Activated CD4-positive, alpha-beta T cell treated with anti-CD3 and anti-CD28 coated beads, Interleukin-2, Interleukin-4, amounts not matched to agents 100 ng/mL and 50 ng/mL, durations not matched to agents 16 hours and 8 hours (primary cell): ENCODE measurements at regions not wholly inside any gene's neighbourhood (a gene's known extent, or its start where the extent isn't known, plus 50 kb on each side); places are given as distances from the start of the nearest gene placed in this dataset.
"Not testable (repeated sequence)": the region's sequence is repeated elsewhere in the genome, so short reads cannot be mapped to it uniquely, and the experiment has no call there.

ENCODE experiments used
- DNase-seq: peaks from one replicate; pipeline ENCODE4 v3.0.0-alpha.2; 2020; ENCODE audit warnings: low spot score

DNA sequence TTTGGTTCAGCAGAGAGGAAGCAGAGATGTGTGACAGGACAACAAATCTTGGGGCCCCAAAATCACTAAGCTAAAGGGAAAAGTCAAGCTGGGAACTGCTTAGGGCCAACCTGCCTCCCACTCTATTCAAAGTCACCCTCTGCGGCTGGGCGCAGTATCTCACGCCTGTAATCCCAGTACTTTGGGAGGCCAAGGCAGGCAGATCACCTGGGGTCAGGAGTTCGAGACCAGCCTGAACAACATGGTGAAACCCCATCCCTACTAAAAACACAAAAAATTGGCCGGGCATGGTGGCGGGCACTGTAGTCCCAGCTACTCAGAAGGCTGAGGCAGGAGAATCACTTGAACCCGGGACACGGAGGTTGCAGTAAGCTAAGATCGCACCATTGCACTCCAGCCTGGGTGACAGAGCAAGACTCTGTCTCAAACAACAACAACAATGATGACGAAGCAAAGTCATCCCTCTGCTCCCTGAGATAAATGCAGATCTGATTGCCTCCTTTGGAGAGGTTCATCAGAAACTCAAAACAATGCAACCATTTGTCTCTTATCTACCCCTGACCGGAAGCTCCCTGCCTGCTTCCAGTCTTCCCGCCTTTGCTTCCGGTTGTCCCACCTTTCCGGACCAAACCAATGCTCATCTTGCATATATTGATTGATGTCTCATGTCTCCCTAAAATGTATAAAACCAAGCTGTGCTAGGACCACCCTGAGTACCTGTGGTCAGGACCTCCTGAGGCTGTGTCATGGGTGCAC lies 136.4 kb upstream of the AFDN start:
- DNase-seq = not testable (repeated sequence)

DNA sequence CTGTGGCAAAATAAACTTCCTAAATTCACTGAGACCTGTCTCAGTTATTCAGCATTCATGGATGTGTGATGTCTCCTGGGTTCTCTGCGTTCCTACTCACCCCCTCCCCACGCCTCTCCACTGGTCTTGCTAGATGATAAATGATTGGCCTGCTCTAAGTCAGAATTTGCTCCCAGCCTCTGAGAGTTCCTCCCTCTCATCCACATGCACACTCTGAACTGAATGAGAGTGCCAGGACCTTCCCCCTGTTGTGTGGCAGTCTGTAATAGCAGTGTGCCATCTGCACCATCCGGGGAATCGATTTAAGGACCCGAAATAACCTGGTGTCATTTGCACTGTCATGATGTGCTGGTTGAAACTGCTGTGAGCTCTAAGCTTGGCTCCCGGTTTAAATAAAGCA lies 135.8 kb upstream of the AFDN start:
- DNase-seq = no peak

DNA sequence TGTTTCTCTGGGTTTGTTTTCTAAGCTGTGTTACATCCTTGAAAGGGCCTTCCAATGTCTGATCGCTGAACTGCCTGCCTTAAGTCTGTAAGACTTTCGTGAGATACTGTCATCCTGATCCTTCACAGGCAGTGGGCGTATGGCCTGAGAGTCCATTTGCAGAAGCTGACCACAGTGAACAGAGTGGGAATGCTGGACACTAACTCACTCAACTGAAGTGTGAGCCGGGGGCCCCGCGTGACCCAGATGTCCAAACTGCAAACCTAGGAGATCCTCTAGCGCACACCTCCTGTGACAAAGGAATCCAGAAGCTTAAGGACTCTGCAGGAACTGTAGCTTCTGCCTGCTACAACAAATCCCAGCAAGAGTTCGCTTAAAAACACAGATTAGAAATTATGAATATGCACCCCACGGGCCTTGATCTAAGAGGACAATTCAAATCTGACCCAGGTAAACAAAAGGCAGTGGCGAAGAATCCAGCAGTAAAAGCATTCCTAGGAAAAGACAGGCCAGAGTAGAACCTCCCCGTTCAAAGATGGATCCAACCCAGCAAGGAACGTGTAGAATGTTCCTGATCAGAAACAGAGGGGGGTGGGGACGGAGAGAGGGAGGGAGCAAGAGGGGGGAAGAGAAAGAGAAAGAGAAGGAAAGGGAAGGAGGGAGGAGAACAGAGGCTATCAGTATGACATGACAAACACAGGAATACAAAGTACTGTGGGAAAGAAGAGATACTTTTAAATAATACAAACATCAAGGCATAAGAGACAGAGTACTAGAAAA lies 135.0 kb upstream of the AFDN start:
- DNase-seq = no peak

DNA sequence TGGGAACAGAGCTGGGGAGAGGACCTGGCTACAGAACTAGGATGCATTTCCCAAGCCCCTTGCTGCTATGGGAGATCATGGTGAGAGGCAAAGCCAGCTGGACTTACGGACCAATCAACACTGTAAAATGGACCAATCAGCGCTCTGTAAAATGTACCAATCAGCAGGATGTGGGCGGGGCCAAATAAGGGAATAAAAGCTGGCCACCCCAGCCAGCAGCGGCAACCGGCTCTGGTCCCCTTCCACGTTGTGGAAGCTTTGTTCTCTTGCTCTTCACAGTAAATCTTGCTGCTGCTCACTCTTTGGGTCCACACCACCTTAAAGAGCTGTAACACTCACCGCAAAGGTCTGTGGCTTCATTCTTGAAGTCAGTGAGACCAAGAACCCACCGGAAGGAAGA lies 133.2 kb upstream of the AFDN start:
- DNase-seq = not testable (repeated sequence)

DNA sequence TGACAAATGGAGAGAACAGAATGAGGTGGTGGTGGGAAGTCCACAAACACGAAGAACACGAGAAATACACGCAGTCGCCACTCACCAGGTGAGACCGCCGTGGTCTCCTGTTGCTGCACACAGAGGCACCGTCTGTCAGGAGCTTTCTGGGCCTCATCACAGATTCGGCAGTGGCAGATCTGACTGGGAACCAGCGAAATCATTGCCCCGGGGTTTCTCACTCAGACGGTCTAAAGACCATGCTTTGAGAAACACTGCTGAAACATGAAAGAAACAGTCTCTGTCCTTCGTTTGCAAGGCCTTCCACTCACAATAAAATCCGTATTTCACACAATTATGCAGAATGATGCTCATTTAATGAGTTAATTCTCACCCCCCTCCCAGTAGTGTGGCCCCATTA lies 130.9 kb upstream of the AFDN start:
- DNase-seq = no peak

DNA sequence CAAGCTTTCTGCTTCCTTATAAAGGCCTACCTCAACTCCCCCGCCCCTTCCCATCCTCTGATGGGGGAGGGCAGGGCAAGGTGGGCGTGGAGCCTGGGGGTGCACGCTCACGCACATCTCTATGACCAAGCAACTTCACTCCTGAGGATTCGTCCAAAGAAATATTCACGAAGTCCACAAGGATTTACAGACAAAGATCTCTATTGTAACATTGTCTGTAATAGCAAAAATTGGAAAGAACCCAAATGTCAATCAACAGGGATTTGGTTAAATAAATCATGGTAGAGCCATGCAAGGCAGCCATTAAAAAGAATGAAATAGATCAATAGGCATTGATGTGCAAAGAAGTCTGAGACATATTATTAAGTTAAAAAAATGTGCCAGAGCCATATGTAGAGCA lies 130.4 kb upstream of the AFDN start:
- no peak for DNase-seq

DNA sequence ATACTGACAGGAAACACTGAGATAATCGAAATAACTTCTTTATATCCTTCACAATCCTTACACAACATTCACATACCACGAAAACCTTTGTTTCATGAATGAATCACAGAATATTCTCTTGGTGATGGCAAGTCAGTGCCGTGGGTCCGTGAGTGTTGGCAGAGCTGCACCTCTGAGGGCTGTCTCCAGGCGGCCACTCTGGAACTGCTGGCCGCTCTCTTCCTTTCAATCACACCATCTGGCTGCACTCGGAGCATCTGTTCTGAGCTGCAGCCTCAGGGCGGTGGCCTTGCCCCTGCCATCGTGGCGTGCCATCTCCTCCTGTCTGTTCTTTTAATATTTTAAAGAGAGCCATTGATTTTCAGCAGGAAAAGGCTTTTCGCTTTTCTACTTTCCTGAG lies 129.4 kb upstream of the AFDN start:
- DNase-seq = no peak

DNA sequence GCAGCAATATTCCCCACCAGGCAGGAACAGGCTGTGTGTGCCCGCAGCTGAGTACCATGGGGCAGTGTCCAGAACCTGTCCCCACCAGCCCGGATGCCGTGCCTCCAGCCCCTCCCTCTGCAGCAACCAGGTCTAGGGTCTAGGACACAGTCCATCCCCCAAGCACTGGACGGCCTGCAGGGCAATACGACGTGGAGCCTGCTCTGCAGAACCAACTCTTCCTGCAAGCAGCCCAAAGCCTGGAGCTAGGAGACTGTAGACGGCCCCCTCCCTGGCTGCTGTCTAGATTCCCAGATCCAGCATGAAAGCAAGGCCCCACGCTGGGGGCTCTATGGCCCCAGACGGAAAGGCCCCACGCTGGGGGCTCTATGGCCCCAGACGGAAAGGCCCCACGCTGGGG lies 128.2 kb upstream of the AFDN start:
- DNase-seq = no peak

DNA sequence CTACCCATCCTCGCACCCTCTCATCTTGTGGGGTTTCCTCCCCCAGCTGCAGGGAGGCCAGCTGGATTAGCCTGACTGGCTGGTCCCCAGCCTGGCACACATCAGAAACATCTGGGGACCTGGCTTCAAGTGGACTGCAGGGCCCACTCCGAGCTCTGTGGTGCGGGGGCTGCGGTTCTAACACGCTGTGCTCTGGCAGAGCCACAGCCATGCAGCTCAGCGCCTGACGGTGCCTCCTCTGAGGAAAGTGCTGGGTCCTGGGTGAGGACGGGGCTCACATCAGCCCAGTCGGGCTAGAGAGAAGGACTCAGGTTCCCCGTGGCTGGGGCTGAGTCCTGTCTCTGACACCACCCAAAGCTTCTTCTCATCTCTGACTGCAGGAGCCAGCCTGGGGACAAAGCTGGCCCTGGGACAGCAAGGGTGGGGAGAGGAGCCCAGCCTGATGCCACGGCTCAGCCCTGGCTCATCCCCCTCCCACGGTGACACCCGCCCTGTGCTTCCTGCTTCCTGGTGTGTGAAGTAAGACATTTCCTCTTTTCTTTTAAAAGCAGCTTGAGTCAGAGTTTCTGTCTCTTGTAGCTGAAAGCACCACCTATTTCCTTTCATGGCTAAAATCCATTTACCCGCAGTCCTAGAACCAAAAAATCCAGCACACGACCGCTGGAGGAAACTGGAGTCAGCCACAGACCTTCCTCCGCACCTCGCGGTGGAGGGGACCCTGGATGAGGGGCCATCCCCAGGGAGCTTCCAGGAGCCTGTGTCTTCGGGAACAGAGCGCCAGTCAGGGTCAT lies 127.4 kb upstream of the AFDN start:
- DNase-seq = peak; percentile 64

DNA sequence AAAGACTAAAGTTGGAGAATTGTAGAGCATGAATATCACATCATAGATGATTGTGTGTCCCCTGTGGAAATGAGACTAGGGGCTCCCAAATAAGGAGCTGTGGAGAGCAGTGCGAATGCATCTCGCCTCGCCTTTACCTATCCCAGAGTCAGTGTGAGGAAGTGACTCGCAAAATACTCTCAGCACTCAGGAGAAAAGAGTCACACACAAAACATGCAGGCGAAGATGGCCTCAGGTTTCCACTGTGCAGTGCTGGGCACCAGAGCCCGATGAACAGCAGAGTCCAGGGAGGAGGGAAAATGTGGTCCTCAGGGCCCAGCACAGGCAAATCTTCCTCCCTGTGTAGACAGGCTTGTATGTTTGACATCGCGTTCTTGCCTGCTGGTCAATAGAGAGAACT lies 126.5 kb upstream of the AFDN start:
- no peak for DNase-seq

DNA sequence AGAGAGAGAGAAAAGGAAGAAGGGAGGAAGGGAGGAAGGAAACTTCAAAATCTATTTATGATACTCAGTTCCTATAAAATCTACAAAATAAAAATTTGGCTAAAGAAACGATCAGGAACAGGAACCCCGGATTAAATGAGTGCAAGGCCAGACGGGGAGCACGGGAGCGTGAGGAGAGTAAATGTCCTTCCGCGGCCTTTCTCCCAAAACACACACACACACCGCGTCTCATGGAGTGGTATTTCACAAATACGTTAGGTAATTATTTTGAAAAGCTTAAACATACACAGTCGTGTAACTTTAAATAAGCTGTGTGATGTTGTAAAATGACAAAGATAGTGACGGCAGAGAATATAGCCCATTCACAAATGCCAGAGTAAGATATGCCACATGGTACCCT lies 125.7 kb upstream of the AFDN start:
- no peak for DNase-seq

DNA sequence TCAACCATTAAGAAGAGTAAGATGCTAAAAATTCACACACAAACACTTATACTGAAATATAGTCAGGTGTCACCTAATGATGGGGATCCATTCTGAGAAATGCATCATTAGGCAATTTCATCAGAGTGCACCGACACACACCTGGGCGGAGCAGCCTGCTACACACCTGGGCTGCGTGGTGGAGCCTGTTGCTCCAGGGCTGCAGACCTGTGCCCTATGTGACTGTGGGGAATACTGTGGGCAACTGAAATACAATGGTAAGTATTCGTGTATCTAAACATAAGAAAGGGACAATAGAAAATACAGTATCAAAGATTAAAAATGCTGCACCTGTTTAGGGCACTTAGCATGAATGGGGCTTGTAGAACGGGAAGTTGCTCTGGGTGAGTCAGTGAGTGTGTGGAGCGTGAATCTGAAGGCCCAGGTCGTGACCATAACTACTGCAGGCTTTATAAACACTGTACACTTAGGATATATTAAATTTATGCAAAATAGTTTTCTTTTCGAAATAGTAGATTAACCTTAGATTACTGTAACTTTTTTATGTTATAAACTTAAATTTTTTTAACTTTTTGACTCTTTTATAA lies 124.4 kb upstream of the AFDN start:
- no peak for DNase-seq

DNA sequence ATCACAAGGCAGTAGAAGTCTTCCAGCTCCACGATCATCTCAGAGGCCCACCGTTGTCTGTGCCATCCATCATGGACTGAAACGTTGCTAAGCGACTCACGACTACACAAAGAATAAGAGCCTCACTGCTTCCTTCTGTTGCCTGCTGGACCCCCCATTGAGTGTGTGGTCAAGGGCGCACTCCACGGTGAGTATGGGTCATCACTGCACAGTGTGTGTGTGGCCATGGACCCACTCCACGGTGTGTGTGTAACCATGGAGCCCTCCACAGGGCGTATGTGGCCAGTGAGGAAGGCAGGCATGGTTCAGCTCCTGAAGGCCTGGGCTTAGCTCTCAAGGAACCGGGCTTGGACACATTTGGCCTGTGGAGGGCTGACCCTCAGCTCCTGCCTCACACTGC lies 123.4 kb upstream of the AFDN start:
- no peak for DNase-seq

DNA sequence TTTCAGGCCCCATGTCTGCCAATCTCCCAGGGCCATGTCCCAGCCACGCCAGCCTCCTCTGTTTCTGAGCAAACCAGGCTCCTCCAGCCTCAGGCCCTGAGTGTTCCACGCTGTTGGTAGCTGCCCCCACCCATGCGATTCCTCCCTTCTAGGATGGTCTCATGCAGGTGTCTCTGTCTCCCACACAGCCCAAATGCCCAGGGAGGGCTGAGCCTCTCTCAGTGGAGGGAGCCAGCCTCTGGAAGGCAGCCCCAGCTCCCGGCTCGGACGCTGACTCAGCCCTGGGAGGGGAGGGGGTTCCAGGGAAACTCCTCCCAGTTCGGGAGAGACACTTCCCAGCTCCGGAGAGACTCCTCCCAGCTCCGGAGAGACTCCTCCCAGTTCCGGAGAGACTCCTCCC lies 122.9 kb upstream of the AFDN start:
- DNase-seq = no peak

DNA sequence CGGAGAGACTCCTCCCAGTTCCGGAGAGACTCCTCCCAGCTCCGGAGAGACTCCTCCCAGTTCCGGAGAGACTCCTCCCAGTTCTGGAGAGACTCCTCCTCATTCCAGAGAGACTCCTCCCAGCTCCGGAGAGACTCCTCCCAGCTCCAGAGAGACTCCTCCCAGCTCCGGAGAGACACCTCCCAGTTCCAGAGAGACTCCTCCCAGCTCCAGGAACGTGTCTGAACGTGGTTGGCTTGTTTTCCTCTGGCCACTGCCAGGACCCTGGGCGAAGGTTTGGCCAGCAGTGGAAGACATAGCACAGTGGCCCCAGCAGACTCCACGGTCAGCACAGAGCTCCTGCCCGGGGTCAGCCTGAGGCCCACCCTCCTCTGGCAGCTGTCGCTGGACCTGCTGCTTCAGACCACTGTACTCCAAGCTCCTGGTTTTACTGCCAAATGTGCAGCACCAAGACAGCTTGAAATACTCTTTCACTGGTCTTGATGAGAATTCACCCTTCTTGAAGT lies 122.3 kb upstream of the AFDN start:
- no peak for DNase-seq

DNA sequence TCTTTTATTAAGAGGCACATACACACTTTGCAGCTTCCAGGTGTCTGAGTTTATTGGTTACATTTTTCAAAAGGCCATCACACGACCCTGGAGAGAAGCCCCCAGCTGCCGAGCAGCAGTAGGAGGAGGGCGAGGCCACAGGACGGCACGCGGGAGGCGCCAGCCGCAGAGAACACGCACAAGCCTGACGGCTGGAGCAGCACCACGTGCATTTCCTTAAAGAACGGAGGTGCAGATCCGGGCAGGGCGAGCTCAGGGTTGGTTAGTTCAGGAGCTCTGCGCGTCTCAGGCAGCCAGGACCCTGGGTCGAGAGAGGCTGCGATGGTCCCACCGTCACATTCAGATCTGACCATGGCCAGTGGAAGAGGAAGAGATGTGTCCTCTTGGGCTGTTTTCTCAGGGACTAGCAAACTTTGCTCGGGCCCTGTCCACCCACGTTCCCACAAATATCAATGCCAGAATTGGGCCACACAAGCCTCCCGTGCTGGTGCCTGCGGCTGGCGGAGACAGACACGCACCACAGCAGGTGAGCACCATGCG lies 121.4 kb upstream of the AFDN start:
- DNase-seq = no peak

DNA sequence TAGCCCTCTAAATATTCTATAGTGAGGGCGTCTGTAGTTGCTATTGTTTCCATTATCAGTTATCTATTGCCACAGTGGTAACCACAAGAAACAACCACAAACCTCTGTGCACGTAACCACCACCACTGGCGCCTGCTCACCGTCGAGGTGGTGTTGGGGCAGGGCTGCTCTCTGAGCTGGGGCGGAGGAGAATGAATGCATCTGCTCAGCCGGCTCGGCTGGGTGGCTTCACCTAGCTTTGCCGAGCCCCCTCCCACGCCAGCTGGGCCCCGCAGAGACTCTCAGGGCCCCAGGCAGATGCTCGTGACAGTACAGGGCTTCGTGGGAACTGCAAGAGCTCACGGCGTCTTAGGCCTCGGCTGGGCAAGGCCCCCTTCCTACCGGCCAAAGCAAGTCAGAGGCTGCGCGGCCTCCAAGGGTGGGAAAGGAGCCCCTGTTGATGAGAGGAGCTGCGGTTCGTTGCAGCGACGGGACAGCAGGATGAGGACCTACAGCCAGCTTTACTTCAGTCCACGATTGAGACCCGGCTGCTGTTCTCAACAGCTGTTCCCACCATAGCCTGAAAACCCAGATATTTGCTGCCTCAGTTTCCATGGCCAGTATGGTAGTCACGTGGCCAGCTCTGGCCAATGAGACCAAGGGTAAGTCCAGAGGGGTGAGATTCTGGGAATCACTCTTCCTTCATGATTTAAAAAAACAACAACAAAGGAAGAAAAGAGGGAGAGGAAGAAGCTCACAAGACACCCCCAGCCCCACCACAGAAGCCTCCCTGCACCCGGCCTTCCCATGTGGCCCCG lies 120.2 kb upstream of the AFDN start:
- peak; percentile 85 for DNase-seq

DNA sequence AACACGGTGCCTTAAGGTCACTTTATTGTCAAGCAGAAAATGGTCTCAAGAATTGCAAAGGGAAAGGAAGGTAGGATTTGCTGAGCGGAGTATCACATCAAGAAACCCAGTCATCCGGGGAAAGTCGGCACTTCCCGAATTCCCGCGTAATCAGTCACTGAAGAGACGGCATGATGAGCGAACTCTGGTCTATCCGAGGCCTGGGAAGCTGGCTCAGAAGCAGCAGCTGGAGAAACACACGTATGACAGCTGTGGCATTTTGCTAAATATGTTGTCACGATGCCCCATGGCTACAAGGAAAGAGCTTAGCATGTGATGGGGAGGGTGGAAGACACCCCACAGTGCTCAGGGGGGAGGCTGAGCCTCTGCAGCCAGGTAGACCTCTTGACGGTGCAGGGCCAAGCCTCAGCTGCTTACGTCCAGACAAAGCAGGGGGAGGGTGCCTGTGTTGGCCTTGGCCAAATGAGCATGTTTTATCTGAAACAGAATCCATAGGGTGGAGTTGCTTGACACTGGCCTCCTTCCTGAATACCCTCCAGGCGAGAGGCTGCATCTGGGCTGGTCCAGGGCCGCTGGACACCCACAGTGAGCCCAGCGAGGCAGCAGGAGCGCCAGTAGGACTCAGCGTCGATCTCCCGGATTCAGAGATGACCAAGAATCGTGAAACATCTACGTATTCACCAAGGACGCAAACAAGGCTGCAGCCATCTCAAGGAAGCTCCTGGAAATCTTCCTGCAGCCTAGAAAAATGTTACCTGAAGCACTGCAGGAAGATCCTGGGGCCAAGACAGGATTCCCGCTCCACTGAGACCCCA lies 118.8 kb upstream of the AFDN start:
- DNase-seq = no peak

DNA sequence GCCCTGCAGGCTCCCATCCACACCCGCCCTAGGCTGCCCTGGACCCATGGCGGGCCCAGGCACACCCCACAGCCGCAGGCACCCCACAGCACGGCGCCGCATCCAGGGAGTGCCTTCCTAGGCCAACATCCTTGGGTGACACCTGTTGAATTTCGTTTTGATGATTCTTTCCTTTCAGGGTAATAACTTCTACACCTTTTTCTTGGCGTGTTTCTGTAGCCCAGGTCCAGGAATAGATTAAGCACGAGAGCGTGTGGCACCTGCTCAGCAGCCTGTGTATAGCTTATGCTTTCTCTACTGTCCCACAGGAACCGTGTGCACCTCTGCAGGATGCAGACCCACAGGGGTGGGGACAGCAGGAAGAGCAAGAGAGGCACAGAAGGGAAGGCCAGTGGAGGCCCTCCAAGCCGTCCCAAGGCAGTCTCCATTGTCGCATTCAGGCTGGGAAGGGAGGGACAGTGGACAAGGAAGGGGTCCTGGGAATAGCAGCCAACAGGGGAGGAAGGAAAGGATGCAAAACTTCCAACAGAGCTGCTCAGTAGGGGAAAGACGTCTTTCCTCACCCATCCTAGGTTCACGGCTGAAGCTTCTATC lies 118.1 kb upstream of the AFDN start:
- no peak for DNase-seq

DNA sequence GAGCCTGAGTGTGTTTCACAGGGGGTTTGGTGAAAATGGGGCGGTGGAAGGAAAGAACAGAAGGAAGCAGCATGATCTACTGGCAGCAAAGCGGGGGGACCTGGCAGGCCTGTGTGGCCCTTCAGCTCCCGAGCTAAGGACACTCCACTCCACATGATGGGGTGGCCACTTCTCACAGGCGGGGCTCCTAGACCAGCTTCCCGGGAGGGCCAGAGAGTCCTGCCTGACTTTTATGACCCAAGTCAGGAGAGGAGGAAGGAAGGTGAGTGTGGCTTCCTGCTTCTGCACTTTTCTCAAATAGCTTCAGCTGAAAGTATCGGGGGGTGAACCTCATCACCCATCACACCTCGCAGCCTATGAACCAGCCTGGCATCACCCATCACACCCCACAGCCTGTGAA lies 117.5 kb upstream of the AFDN start:
- DNase-seq = no peak
